ENCODE measurements at regions not wholly inside any gene's neighbourhood (a gene's known extent, or its start where the extent isn't known, plus 50 kb on each side); places are given as distances from the start of the nearest gene placed in this dataset.

- DNase-seq (ENCODE audit: low read depth): peak; percentile 72
Measured at GRCh38 chr20:8073024-8073832, 53.7 kb upstream of the TMX4 start.

GRCh38 chr20:8074931-8075330, 55.4 kb upstream of the TMX4 start:
- H3K4me3 ChIP-seq (ENCODE audit: low read depth, low read length): no peak overlapping the region
- no peak for DNase-seq (ENCODE audit: low read depth)

More at GRCh38 chr20:8073024-8073832, 53.7 kb upstream of the TMX4 start:
- H3K4me3 ChIP-seq (ENCODE audit: low read depth, low read length): no peak overlapping the region

DNA sequence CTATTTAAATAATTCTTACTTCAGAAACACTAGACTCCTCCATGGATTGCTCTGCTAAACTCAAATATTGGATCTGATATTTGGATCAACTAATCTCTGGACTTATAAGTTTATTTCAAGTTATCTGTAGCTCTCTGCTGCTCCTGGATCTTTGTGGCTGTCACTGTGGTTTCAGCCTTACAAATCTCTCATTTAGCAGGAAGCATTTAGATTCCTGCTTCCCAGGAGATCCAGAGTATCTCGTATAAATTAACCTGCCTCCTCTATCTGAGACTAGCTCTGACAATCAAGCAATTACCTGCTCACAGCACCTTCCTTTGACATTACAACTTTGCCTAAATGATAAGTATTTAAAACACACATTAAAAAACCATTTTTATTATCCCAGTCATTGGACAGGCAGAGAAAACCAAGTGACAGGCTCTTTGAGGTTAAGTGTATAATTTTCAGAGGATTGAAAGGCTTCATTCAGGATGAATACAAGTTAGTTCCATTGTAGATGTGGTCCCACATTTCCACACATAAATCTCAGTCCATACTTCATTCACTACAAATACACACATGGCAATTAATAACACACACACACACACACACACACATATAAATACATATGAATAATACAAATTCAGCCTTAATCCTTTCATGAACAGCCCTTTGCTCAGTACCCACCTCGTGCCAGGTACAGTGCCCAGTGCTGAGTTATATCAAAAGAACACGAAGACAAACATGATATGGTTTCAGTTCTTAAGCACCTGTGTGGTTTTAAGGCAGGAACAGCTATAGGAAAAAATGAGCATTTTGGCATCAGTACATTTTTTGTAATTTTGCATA, 55.5 kb upstream of the PLCB1 start:
- DNase-seq (ENCODE audit: low read depth): no peak
- no peak overlapping the region for H3K4me3 ChIP-seq (ENCODE audit: low read depth, low read length)

- H3K4me3 ChIP-seq (ENCODE audit: low read depth, low read length): no peak overlapping the region
Measured at GRCh38 chr20:8077137-8077466, 55.0 kb upstream of the PLCB1 start.

DNA sequence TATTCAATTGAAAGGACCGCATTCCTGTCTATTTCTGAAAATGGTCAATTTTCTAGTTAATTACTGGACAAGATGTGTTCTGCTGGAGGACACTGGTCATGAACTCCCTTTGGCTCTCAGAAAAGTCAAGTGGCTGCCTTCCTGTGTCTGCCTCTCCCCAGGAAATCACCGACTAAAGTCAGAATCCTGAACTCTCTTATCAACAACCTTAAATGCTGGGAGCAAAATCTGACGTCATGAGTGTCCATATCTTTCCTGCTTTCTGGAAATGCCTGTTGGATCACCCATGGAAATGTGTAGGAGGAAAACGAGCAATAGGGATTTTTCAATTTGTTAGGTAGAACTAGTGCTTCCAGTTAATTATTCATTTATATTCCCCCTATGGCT, 53.5 kb upstream of the PLCB1 start:
- H3K4me3 ChIP-seq (ENCODE audit: low read depth, low read length): no peak overlapping the region
- DNase-seq (ENCODE audit: low read depth): no peak

More at GRCh38 chr20:8077137-8077466, 55.0 kb upstream of the PLCB1 start:
- DNase-seq (ENCODE audit: low read depth): no peak

DNA sequence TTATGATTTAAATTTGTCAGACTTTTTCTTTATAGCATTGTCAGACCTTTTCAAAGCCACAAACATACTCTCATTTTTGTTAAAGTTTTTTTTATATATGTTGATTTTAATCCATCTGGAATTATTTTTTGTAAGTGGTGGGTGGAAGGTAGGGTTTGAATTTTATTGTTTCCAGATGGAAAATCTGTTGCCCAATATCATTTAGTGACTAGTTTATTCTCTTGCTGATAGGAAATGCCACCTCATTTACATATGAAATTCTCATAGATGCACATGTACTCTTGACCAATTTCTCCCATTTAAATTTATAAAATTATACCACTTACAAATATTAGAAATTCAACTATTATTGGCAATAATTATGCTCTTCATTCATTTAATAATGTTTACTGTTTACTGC, 52.1 kb upstream of the PLCB1 start:
- no peak overlapping the region for H3K4me3 ChIP-seq (ENCODE audit: low read depth, low read length)
- no peak for DNase-seq (ENCODE audit: low read depth)

- no peak overlapping the region for H3K4me3 ChIP-seq (ENCODE audit: low read depth, low read length)
- DNase-seq (ENCODE audit: low read depth): no peak
Measured at GRCh38 chr20:8082025-8082424, 50.0 kb upstream of the PLCB1 start.
